ENCODE measurements at regions not wholly inside any gene's neighbourhood (a gene's known extent, or its start where the extent isn't known, plus 50 kb on each side); places are given as distances from the start of the nearest gene placed in this dataset.

GRCh38 chr3:191133359-191133758 is 65.7 kb upstream of the OSTN start:
- TF ChIP-seq CTCF (IDR thresholded peaks at IDR 0.05) (no peak), EZH2 (IDR thresholded peaks at IDR 0.05) (no peak)

All from neural progenitor cell (in vitro differentiated cells).